Astrocyte (in vitro differentiated cells and primary cell): ENCODE measurements at regions not wholly inside any gene's neighbourhood (a gene's known extent, or its start where the extent isn't known, plus 50 kb on each side); places are given as distances from the start of the nearest gene placed in this dataset.

ENCODE experiments used
- CTCF ChIP-seq: IDR thresholded peaks from 2 replicates; pipeline ENCODE4 v1.5.1; 2011; ENCODE audit warnings: low read depth, mild to moderate bottlenecking, inconsistent platforms, low read length, moderate library complexity; ENCODE audit not compliant: insufficient read depth
- EZH2 ChIP-seq: IDR thresholded peaks from 2 replicates; pipeline ENCODE4 v1.6.1; 2012; ENCODE audit warnings: mild to moderate bottlenecking, low read length, inconsistent platforms; ENCODE audit not compliant: insufficient read depth

GRCh38 chr3:68239542-68239941 lies 585.1 kb upstream of the SUCLG2 start:
- no peak for TF ChIP-seq EZH2
- TF ChIP-seq CTCF: no peak
